HL-60 (cell line): ENCODE measurements at regions not wholly inside any gene's neighbourhood (a gene's known extent, or its start where the extent isn't known, plus 50 kb on each side); places are given as distances from the start of the nearest gene placed in this dataset.

ENCODE experiments used
- DNase-seq, 2 experiments: peaks; one replicate each; pipeline ENCODE4 v3.0.0-alpha.2; 2010 to 2020; ENCODE audit warnings: low read depth in 1 of 2, low spot score in 1 of 2
- H3K27ac ChIP-seq: fragments of 250-450 bp; sonication (Bioruptor Pico); replicated peaks from 2 replicates; pipeline ENCODE4 v1.5.1; 2020; ENCODE audit warnings: mild to moderate bottlenecking, moderate library complexity
- H3K27me3 ChIP-seq: fragments of 250-450 bp; sonication (Bioruptor Pico); 2 replicates; pipeline ENCODE4 v1.5.1; 2021; ENCODE audit warnings: mild to moderate bottlenecking, moderate library complexity; ENCODE audit not compliant: insufficient read depth, poor library complexity, severe bottlenecking
- H3K4me3 ChIP-seq: replicated peaks from 2 replicates; pipeline ENCODE4 v1.5.1; 2011; ENCODE audit warnings: mild to moderate bottlenecking, control low read depth, low read length; ENCODE audit not compliant: insufficient read depth
- GABPA ChIP-seq: IDR thresholded peaks from 2 replicates; pipeline ENCODE4 v1.6.1; 2012; ENCODE audit warnings: low read depth
- POLR2AphosphoS5 ChIP-seq: IDR thresholded peaks from 2 replicates; pipeline ENCODE4 v1.6.1; 2012; ENCODE audit warnings: low read depth
- SPI1 ChIP-seq: IDR thresholded peaks from 2 replicates; pipeline ENCODE4 v1.6.1; 2012; ENCODE audit warnings: low read depth, mild to moderate bottlenecking, borderline replicate concordance
- TF ChIP-seq, protein P1 (sequence below): IDR thresholded peaks from one replicate; pipeline ENCODE4 v1.5.1; 2011; ENCODE audit warnings: low read length, control low read depth, inconsistent platforms; ENCODE audit not compliant: insufficient read depth
- TF ChIP-seq, protein P2 (sequence below): IDR thresholded peaks from 2 replicates; pipeline ENCODE4 v1.6.1; 2012; ENCODE audit warnings: low read depth; ENCODE audit not compliant: insufficient replicate concordance

DNA sequence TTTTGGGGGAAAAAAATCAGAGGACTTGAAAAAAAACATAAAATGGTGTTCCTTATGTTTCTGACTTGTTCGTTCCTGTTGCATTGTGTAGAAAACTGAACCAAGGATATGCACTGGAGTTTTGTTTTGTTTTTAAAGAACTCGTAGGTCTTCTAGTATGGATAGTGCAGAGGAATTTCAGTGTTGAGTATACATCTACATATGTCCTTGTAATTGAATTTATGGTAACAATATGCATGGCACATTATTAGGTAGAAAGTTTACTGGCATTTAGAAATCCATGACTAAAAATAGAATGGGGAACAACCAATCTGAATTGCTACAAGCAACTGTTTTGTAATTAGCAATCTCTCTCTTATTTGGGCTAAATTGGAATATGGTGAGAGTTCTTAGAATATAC lies 188.3 kb upstream of the ZRANB2 start:
- TF ChIP-seq SPI1: no peak
- TF ChIP-seq, protein P1, sequence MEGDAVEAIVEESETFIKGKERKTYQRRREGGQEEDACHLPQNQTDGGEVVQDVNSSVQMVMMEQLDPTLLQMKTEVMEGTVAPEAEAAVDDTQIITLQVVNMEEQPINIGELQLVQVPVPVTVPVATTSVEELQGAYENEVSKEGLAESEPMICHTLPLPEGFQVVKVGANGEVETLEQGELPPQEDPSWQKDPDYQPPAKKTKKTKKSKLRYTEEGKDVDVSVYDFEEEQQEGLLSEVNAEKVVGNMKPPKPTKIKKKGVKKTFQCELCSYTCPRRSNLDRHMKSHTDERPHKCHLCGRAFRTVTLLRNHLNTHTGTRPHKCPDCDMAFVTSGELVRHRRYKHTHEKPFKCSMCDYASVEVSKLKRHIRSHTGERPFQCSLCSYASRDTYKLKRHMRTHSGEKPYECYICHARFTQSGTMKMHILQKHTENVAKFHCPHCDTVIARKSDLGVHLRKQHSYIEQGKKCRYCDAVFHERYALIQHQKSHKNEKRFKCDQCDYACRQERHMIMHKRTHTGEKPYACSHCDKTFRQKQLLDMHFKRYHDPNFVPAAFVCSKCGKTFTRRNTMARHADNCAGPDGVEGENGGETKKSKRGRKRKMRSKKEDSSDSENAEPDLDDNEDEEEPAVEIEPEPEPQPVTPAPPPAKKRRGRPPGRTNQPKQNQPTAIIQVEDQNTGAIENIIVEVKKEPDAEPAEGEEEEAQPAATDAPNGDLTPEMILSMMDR: no peak
- TF ChIP-seq, protein P2, sequence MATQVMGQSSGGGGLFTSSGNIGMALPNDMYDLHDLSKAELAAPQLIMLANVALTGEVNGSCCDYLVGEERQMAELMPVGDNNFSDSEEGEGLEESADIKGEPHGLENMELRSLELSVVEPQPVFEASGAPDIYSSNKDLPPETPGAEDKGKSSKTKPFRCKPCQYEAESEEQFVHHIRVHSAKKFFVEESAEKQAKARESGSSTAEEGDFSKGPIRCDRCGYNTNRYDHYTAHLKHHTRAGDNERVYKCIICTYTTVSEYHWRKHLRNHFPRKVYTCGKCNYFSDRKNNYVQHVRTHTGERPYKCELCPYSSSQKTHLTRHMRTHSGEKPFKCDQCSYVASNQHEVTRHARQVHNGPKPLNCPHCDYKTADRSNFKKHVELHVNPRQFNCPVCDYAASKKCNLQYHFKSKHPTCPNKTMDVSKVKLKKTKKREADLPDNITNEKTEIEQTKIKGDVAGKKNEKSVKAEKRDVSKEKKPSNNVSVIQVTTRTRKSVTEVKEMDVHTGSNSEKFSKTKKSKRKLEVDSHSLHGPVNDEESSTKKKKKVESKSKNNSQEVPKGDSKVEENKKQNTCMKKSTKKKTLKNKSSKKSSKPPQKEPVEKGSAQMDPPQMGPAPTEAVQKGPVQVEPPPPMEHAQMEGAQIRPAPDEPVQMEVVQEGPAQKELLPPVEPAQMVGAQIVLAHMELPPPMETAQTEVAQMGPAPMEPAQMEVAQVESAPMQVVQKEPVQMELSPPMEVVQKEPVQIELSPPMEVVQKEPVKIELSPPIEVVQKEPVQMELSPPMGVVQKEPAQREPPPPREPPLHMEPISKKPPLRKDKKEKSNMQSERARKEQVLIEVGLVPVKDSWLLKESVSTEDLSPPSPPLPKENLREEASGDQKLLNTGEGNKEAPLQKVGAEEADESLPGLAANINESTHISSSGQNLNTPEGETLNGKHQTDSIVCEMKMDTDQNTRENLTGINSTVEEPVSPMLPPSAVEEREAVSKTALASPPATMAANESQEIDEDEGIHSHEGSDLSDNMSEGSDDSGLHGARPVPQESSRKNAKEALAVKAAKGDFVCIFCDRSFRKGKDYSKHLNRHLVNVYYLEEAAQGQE: no peak
- no peak for TF ChIP-seq POLR2AphosphoS5
- no peak for TF ChIP-seq GABPA
- no peak overlapping the region for H3K4me3 ChIP-seq
- no peak for DNase-seq
- H3K27me3 ChIP-seq: no peaks in the 10 kb centered on the region
- no peak overlapping the region for H3K27ac ChIP-seq

DNA sequence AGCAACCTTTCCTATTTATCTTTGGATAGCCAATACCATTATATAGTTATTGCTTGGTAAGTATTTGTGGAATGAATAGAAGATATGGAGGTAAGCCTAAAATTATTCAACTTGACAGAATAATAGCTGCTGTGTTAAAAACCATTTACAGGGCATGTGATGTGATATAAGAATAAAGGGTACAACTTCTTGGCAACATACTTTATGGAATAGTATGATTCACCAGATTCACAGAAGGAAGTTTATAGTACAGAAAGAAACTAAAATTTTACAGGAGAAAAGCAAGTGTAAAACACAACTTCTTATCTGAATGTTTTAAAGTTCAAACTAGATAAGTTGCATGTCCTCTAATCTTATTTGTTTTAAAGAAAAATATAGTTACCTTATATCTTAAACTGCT lies 186.4 kb upstream of the ZRANB2 start:
- H3K4me3 ChIP-seq: no peak overlapping the region
- TF ChIP-seq, protein P1: no peak
- TF ChIP-seq, protein P2: no peak
- TF ChIP-seq SPI1 (no peak), GABPA (no peak), POLR2AphosphoS5 (no peak)

DNA sequence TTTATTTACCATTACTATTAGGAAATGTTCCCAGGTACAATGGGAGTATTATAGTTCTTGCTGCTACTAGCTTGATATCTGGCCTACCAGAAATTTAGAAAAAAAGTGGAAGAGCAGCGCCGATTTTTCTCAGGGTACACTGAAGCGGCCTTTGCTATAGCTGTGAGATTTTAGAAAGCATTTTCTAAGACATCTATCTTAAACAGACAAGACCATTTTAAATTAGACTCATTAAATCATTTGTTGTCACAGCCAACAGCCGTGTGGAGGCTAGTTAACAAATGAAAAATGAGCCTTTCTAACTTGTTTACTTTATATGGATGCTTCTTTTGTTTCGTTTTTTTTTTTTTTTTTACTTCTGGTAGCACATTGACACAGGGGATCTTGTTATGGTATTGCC lies 183.2 kb upstream of the ZRANB2 start:
- no peak for DNase-seq
- H3K27ac ChIP-seq: no peak overlapping the region
- no peak overlapping the region for H3K4me3 ChIP-seq
- no peaks in the 10 kb centered on the region for H3K27me3 ChIP-seq
- TF ChIP-seq SPI1 (no peak), GABPA (no peak), POLR2AphosphoS5 (no peak)
- TF ChIP-seq, protein P2: no peak
- TF ChIP-seq, protein P1: no peak

More for the DNA sequence above, 186.4 kb upstream of the ZRANB2 start:
- Histone ChIP-seq H3K27me3 (no peaks in the 10 kb centered on the region), H3K27ac (no peak overlapping the region)
- no peak for DNase-seq
